NCI-H524 (cell line): ENCODE measurements at regions not wholly inside any gene's neighbourhood (a gene's known extent, or its start where the extent isn't known, plus 50 kb on each side); places are given as distances from the start of the nearest gene placed in this dataset.
"Not testable (repeated sequence)": the region's sequence is repeated elsewhere in the genome, so short reads cannot be mapped to it uniquely, and the experiment has no call there.

Source experiments
- DNase-seq, 2 experiments: peaks; one replicate each; lab custom pipeline; 2025; lab: John Stamatoyannopoulos, UW

- no peak for DNase-seq
Observed at GRCh38 chr4:57331959-57332358, 221.8 kb upstream of the IGFBP7 start.

DNA sequence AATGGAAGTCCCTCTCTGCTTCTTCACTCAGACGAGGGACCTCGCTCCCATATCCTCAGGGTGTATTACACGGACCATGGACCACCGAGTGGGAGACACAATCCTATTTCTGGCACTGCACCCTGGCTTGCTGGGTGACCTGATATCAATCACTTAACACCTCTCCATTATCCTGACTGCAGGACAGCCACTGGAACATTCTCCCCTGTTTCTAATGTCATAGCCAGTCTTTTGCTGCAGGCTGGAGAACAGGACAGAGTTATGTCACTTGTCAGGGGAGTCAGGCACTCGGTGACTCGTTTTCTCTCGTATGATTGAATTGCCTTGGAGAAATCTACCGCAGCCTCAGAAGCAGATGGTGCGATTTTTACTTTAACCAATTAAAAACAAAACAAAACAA is 219.1 kb upstream of the IGFBP7 start:
- DNase-seq: no peak

- no peak for DNase-seq
Observed at GRCh38 chr4:57324673-57325307, 214.6 kb upstream of the IGFBP7 start.

GRCh38 chr4:57320849-57321248 is 210.7 kb upstream of the IGFBP7 start:
- DNase-seq: peak in 1 of 2 experiments; percentile 46

DNA sequence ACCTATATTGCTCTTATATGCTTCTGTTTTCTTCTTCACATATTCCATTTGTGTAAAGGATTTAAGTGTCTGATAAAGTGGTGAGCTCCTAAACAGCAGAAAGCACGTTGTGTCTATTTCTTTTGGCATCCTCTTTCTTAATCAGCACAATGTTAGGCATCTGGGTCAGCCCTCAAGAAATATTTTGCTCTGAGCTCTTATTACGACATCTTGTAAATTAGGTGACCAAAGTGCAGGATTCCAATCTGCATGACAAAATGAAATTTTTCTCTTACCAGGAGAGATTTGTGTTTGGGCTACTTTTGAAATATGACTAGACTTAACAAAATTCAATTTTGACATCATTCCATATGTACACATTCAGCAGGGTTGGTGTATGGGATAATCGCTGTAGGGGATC is 210.0 kb upstream of the IGFBP7 start:
- no peak for DNase-seq

- DNase-seq: no peak
Observed at GRCh38 chr4:57318703-57319102, 208.5 kb upstream of the IGFBP7 start.

GRCh38 chr4:57314636-57315035 is 204.5 kb upstream of the IGFBP7 start:
- DNase-seq: no peak

DNA sequence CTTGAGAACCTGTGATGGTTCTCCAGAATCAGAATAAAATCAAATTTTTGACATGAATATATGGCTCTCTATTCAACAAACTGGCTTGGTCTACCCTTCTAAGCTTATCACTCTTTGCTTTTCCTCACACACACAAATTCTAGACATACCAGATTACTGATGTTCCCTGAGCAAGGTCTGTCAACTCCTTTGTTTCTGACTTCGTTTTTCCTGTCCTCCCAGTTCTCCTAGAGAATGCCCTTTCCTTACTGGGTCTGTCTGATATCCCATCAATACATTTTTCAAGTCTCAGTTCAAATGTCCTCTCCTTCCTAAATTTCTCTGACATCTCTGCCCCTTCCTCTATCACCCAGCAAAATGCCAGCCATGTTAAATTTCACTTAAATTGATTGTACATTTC is 202.1 kb upstream of the IGFBP7 start:
- DNase-seq: no peak

DNA sequence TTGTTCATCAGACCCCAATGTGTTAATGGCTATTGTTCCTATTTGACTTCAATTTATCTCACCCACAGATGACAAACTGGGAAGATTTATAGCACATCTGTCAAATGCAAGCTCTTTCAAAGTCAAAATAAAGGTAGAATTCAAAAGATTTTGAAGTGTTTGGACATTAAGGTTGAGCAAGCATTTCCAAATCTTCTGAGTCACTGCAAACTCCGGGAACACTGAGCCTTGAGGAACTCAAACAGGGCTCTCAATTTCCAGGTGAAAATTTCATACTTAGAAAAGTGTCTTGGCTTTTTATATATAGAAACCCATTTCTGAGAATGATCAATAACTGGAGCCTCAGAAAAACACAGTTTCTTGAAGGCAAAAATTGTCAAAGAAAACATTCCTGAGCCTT is 199.5 kb upstream of the IGFBP7 start:
- DNase-seq: no peak

GRCh38 chr4:57308301-57308700 is 198.1 kb upstream of the IGFBP7 start:
- no peak for DNase-seq

GRCh38 chr4:57305836-57306235 is 195.7 kb upstream of the IGFBP7 start:
- DNase-seq: no peak

GRCh38 chr4:57303012-57303751 is 193.0 kb upstream of the IGFBP7 start:
- no peak for DNase-seq

- not testable (repeated sequence) for DNase-seq
Observed at GRCh38 chr4:57300300-57300699, 190.1 kb upstream of the IGFBP7 start.

DNA sequence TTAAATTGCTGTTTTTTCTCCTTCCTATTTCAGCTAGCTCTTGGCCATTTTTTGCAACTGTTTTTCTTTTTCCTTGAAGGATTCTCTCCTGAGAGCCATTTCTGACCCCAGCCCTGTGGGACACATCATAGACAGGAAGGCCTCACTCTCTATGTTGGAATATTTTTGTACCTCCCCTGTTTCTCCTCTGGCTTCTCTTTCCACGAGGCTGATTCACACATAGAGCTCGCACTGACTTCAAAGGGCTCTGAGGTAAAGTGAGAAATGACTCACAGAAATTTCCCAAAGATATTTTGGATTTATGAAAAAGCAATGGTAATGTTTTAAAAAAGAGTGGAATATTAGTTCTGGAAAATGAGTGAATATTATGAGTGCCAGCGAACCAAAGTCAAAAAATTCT is 181.7 kb upstream of the IGFBP7 start:
- no peak for DNase-seq

DNA sequence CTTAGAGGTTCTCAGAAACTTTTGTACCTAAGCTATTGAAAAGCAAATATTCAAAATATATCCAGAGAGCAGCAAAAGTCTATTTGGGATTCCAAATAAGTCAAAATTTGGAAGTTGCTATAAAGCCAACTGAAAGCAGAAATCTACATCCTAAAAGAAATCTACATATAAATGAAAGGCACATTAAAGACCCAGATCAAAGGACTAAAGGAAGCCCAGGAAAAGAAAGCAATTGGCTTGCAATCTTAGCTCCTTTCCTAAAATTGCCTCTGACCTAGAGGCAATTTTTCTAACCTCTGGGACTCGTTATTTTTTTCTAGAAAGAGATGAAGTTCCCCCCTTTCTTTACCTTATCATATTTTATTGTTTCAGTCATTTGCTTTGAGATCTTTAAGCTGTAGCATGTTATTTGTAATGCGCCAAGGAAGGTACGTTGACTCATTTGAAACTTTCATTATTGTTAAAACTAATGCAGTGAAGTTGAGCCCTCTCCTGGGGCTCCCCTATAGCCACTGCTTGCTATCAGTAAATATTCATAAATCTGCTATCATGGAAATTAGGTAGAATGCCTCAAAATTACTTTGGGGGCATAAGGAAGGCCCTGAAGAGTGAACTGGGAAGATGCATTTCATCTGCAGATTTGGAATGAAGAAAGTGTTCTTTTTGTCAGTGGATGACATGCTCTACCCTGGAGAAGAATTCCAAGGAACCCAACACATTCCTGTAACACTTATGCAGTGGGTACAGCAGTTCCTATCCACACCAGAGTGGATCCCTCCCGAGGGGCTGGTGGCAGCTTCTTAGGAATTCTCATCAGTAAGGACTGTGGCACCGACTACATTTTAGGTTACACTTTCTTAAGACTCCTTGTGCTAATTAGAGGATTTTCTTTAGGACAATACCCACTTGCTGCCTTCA is 177.8 kb upstream of the IGFBP7 start:
- DNase-seq: no peak

DNA sequence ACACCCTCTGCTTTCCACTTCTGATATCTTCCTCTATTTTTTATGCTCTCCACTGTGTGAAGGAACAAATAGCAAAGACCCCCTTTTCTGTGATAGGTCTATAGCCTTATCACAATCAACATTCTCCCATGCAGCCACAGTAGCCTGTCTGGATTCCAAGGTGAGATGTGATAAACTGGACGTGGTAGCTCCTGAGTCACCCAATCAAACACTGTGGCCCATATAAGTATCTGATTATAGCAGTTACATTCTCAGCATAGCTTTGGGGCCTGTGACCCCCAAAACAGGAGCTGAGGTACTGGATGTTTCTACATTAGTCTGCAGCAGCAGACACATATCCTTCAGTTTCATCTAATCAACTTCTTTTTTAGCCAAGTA is 172.7 kb upstream of the IGFBP7 start:
- no peak for DNase-seq

GRCh38 chr4:57280481-57280880 is 170.3 kb upstream of the IGFBP7 start:
- no peak for DNase-seq

GRCh38 chr4:57278780-57279179 is 168.6 kb upstream of the IGFBP7 start:
- no peak for DNase-seq

DNA sequence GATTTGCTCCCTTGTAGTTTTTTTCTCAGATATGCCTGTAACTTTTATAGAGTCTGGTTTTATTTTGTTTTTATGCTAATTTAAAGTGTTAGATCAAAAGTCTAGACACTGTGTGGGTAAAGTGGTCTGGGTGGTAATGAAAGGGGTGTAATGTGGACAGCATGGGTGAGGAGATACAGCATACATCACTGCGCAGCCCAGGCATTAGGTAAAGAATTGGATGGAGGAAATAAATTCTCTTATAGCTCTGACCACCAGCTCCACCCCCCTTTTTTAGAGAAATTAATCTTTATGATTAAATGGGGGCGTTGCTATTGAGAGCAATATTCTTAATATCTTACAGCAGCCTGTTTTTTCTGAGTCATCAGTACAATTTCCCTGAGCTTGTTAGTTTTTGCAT is 163.9 kb upstream of the IGFBP7 start:
- no peak for DNase-seq

DNA sequence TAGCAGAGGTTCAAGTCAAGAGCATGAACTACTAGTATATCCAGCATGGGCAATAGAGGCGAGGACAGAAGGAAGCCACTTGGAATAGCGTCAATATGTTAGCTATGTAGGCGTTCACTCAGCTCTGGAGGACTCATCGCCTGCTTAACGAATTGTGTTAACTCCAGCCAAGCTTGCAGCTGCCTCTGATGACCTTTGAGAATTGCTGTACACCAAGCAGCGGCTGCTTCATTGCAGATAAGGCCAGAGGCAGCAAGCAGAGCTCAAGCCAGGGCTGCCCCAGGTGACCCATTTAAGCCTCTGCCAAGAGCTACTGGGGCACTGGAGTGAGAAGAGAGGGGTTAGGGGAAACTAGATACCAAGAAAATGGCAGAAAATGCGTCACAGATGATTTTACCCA is 160.2 kb upstream of the IGFBP7 start:
- no peak for DNase-seq

GRCh38 chr4:57265831-57266582 is 155.8 kb upstream of the IGFBP7 start:
- no peak for DNase-seq

DNA sequence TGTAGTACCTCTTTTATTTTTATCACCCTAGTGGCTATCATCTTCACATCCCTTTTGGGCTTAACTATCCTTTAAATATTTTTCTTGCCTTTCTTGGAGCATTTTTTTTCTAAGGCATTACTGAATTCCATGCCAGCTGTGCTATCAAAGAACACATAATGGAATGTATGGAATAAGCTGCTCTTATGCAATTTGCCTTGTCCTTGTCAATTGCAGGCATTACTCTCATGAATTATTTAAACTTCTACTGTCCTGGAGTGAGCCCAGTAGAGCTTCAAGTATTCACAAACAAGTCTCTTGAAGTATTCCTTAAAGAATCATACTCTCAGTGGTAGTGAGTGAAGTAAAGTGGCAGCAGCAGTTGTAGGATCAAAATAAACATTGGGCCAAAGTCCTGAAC is 144.6 kb upstream of the IGFBP7 start:
- DNase-seq: no peak
